H9 (cell line): ENCODE measurements at regions not wholly inside any gene's neighbourhood (a gene's known extent, or its start where the extent isn't known, plus 50 kb on each side); places are given as distances from the start of the nearest gene placed in this dataset.

Experiments used
- DNase-seq: peaks from one replicate; pipeline ENCODE4 v3.0.0-alpha.2; 2017
- H2AFZ ChIP-seq: one replicate; pipeline ENCODE4 v1.6.1; 2013; ENCODE audit warnings: mild to moderate bottlenecking, low read length, control low read depth, moderate library complexity
- H2AK5ac ChIP-seq: 2 replicates; pipeline ENCODE4 v1.6.1; 2013; ENCODE audit warnings: low read length, control low read depth, mixed read lengths; ENCODE audit not compliant: insufficient read length
- H2BK120ac ChIP-seq: one replicate; pipeline ENCODE4 v1.6.1; 2013; ENCODE audit warnings: low read depth, mild to moderate bottlenecking, low read length, control low read depth, inconsistent platforms; ENCODE audit not compliant: poor library complexity, severe bottlenecking
- H2BK12ac ChIP-seq: 2 replicates; pipeline ENCODE4 v1.6.1; 2013; ENCODE audit warnings: low read length, control low read depth, mixed read lengths, low read depth; ENCODE audit not compliant: insufficient read length
- H2BK15ac ChIP-seq: 2 replicates; pipeline ENCODE4 v1.6.1; 2013; ENCODE audit warnings: low read depth, low read length, control low read depth
- H2BK20ac ChIP-seq: one replicate; pipeline ENCODE4 v1.6.1; 2013; ENCODE audit warnings: low read depth, mild to moderate bottlenecking, low read length, control low read depth, inconsistent platforms; ENCODE audit not compliant: poor library complexity, severe bottlenecking
- H2BK5ac ChIP-seq: 2 replicates; pipeline ENCODE4 v1.6.1; 2013; ENCODE audit warnings: low read length, control low read depth, mixed read lengths; ENCODE audit not compliant: insufficient read length
- H3K14ac ChIP-seq: 2 replicates; pipeline ENCODE4 v1.6.1; 2013; ENCODE audit warnings: low read length, control low read depth; ENCODE audit not compliant: insufficient read depth
- H3K18ac ChIP-seq: 2 replicates; pipeline ENCODE4 v1.6.1; 2013; ENCODE audit warnings: low read depth, mild to moderate bottlenecking, mixed read lengths, low read length, control low read depth; ENCODE audit not compliant: insufficient read length
- H3K23ac ChIP-seq: 2 replicates; pipeline ENCODE4 v1.6.1; 2013; ENCODE audit warnings: low read length, control low read depth, mixed read lengths, low read depth; ENCODE audit not compliant: insufficient read length
- H3K23me2 ChIP-seq: 2 replicates; pipeline ENCODE4 v1.6.1; 2013; ENCODE audit warnings: low read depth, mild to moderate bottlenecking, mixed read lengths, low read length, control low read depth; ENCODE audit not compliant: insufficient read length, poor library complexity, severe bottlenecking
- H3K27ac ChIP-seq: 2 replicates; pipeline ENCODE4 v1.5.1; 2013; ENCODE audit warnings: low read length, control low read depth, mixed read lengths, low read depth; ENCODE audit not compliant: insufficient read length
- H3K27me3 ChIP-seq: 2 replicates; pipeline ENCODE4 v1.6.1; 2013; ENCODE audit warnings: low read length, control low read depth, inconsistent platforms; ENCODE audit not compliant: insufficient read depth
- H3K4ac ChIP-seq: 2 replicates; pipeline ENCODE4 v1.6.1; 2013; ENCODE audit warnings: low read depth, mild to moderate bottlenecking, control low read depth, inconsistent platforms, low read length, moderate library complexity
- H3K4me1 ChIP-seq: 2 replicates; pipeline ENCODE4 v1.6.1; 2013; ENCODE audit warnings: low read length, control low read depth, inconsistent platforms; ENCODE audit not compliant: insufficient read depth
- H3K4me2 ChIP-seq: 2 replicates; pipeline ENCODE4 v1.6.1; 2013; ENCODE audit warnings: low read length, control low read depth, mixed read lengths; ENCODE audit not compliant: insufficient read length, insufficient read depth
- H3K56ac ChIP-seq: 2 replicates; pipeline ENCODE4 v1.6.1; 2013; ENCODE audit warnings: low read depth, mild to moderate bottlenecking, mixed read lengths, low read length, control low read depth; ENCODE audit not compliant: insufficient read length
- H3K79me1 ChIP-seq: 2 replicates; pipeline ENCODE4 v1.6.1; 2013; ENCODE audit warnings: low read depth, mild to moderate bottlenecking, moderate library complexity, low read length, control low read depth, inconsistent platforms; ENCODE audit not compliant: insufficient read depth, poor library complexity, severe bottlenecking
- H3K79me2 ChIP-seq: 2 replicates; pipeline ENCODE4 v1.6.1; 2013; ENCODE audit warnings: low read length, control low read depth, inconsistent platforms; ENCODE audit not compliant: insufficient read depth
- H3K9ac ChIP-seq: 2 replicates; pipeline ENCODE4 v1.6.1; 2013; ENCODE audit warnings: low read length, control low read depth, mixed read lengths; ENCODE audit not compliant: insufficient read length; ENCODE audit errors: extremely low read depth
- H3K9me3 ChIP-seq: one replicate; pipeline ENCODE4 v1.6.1; 2013; ENCODE audit warnings: low read depth, low read length, inconsistent platforms; ENCODE audit not compliant: control insufficient read depth
- H3T11ph ChIP-seq: one replicate; pipeline ENCODE4 v1.6.1; 2013; ENCODE audit warnings: mild to moderate bottlenecking, low read length, control low read depth, inconsistent platforms
- H4K20me1 ChIP-seq: one replicate; pipeline ENCODE4 v1.6.1; 2013; ENCODE audit not compliant: control insufficient read depth, insufficient read length, insufficient read depth
- H4K5ac ChIP-seq: 2 replicates; pipeline ENCODE4 v1.6.1; 2013; ENCODE audit warnings: low read depth, mild to moderate bottlenecking, mixed read lengths, low read length, control low read depth; ENCODE audit not compliant: insufficient read length
- H4K8ac ChIP-seq: replicated peaks from 2 replicates; pipeline ENCODE4 v1.6.1; 2013; ENCODE audit warnings: low read length, control low read depth, mixed read lengths, low read depth; ENCODE audit not compliant: insufficient read length
- H4K91ac ChIP-seq: 2 replicates; pipeline ENCODE4 v1.6.1; 2013; ENCODE audit warnings: low read depth, mild to moderate bottlenecking, moderate library complexity, mixed read lengths, low read length, control low read depth; ENCODE audit not compliant: insufficient read length
- H3K27ac Mint-ChIP-seq, 3 experiments: 2 replicates in 2 of 3; 3 replicates in 1 of 3; pipeline ENCODE4 v1.8.0; 2020 to 2021; ENCODE audit warnings: mixed read lengths in 3 of 3, mild to moderate bottlenecking in 1 of 3, moderate library complexity in 1 of 3
- H3K27me3 Mint-ChIP-seq: 2 replicates; pipeline ENCODE4 v1.8.0; 2021; ENCODE audit warnings: low read depth, mild to moderate bottlenecking, moderate library complexity, mixed read lengths
- H3K36me3 Mint-ChIP-seq, 3 experiments: 2 replicates in 2 of 3; 3 replicates in 1 of 3; pipeline ENCODE4 v1.8.0; 2020 to 2021; ENCODE audit warnings: low read depth in 3 of 3, mixed read lengths in 3 of 3; ENCODE audit not compliant: insufficient read depth in 1 of 3
- H3K4me1 Mint-ChIP-seq, 2 experiments: 2 replicates each; pipeline ENCODE4 v1.8.0; 2020; ENCODE audit warnings: mixed read lengths in 2 of 2
- H3K4me3 Mint-ChIP-seq, 2 experiments: 2 replicates in 1 of 2; 3 replicates in 1 of 2; pipeline ENCODE4 v1.8.0; 2020 to 2021; ENCODE audit warnings: mild to moderate bottlenecking in 2 of 2, mixed read lengths in 2 of 2, moderate library complexity in 1 of 2
- H3K9me3 Mint-ChIP-seq, 2 experiments: 2 replicates in 1 of 2; 3 replicates in 1 of 2; pipeline ENCODE4 v1.8.0; 2020; ENCODE audit warnings: mild to moderate bottlenecking in 2 of 2, mixed read lengths in 2 of 2, moderate library complexity in 1 of 2
- WGBS: extraction: QIAGEN DNeasy Blood & Tissue Kit; methylation state at CpG from one replicate; pipeline ENCODE4 v1.1.7; 2013; ENCODE audit warnings: missing lambda C conversion rate, low lambda C conversion rate, mixed read lengths; ENCODE audit not compliant: insufficient read length; ENCODE audit errors: extremely low coverage; 5-methylcytosine and 5-hydroxymethylcytosine counted together
- TF ChIP-seq, protein P1 (sequence below): fragments of 200-600 bp; sonication (generic); conservative IDR thresholded peaks from 3 replicates; pipeline ENCODE4 v1.8.0; 2021; ENCODE audit warnings: antibody characterized with exemption, mild to moderate bottlenecking

DNA sequence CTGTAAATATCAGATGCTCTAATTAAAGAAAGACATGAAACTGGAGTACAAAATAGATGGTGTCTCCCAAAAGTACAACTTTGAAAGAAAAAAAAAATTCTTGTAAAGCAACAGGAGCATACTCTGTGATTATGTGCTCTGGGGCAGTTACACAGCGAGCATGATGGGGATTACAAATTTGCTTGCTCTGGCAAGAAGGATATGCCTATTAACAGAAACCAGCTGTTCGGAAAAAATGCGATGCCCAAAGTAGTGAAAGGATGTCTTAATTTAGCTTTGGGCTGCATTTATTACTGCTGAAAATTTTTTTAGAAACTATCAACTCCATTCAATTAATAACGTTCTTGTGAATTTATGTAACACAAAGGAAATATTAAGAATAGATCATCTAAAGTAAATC is 256.9 kb upstream of the TPK1 start:
- WGBS: no CpG with 5 or more reads among the region's 4 CpGs
- Histone ChIP-seq H2BK12ac (no peak overlapping the region), H3K79me1 (no peaks in the 10 kb centered on the region), H3K79me2 (no peaks in the 10 kb centered on the region), H2AK5ac (no peak overlapping the region), H3K18ac (no peak overlapping the region), H3K4ac (no peak overlapping the region), H2AFZ (no peak overlapping the region), H3K14ac (no peak overlapping the region), H3K27ac (no peak overlapping the region), H3K9me3 (no peaks in the 10 kb centered on the region), H2BK20ac (no peak overlapping the region), H4K20me1 (no peaks in the 10 kb centered on the region), H3K23ac (no peak overlapping the region), H4K5ac (no peak overlapping the region), H2BK15ac (no peak overlapping the region), H4K91ac (no peak overlapping the region), H3K27me3 (no peaks in the 10 kb centered on the region), H3K4me1 (no peaks in the 10 kb centered on the region), H3K4me2 (no peak overlapping the region), H2BK5ac (no peak overlapping the region), H3T11ph (no peak overlapping the region), H2BK120ac (no peak overlapping the region), H3K56ac (no peak overlapping the region), H3K9ac (no peak overlapping the region), H4K8ac (no peak overlapping the region), H3K23me2 (no peaks in the 10 kb centered on the region)
- no peak for DNase-seq
- Mint-ChIP-seq H3K36me3 (no peaks in the 10 kb centered on the region), H3K9me3 (no peaks in the 10 kb centered on the region), H3K4me1 (peaks cover 0 to 2% of the 10 kb centered on the region in 2 experiments; a peak in 1 of 4 replicates), H3K27ac (no peak overlapping the region), H3K4me3 (no peak overlapping the region), H3K27me3 (no peaks in the 10 kb centered on the region)
- TF ChIP-seq, protein P1, sequence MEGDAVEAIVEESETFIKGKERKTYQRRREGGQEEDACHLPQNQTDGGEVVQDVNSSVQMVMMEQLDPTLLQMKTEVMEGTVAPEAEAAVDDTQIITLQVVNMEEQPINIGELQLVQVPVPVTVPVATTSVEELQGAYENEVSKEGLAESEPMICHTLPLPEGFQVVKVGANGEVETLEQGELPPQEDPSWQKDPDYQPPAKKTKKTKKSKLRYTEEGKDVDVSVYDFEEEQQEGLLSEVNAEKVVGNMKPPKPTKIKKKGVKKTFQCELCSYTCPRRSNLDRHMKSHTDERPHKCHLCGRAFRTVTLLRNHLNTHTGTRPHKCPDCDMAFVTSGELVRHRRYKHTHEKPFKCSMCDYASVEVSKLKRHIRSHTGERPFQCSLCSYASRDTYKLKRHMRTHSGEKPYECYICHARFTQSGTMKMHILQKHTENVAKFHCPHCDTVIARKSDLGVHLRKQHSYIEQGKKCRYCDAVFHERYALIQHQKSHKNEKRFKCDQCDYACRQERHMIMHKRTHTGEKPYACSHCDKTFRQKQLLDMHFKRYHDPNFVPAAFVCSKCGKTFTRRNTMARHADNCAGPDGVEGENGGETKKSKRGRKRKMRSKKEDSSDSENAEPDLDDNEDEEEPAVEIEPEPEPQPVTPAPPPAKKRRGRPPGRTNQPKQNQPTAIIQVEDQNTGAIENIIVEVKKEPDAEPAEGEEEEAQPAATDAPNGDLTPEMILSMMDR: no peak
